ENCODE measurements at regions not wholly inside any gene's neighbourhood (a gene's known extent, or its start where the extent isn't known, plus 50 kb on each side); places are given as distances from the start of the nearest gene placed in this dataset.

- DNase-seq (ENCODE audit: low read depth): no peak
Observed at GRCh38 chr13:33945477-33945876, 127.5 kb downstream of the RFC3 start.

GRCh38 chr13:33953203-33953602 is 135.3 kb downstream of the RFC3 start:
- DNase-seq (ENCODE audit: low read depth): peak; percentile 16

- DNase-seq (ENCODE audit: low read depth): no peak
Observed at GRCh38 chr13:33953781-33954180, 135.8 kb downstream of the RFC3 start.

- no peak for DNase-seq (ENCODE audit: low read depth)
Observed at GRCh38 chr13:33956346-33956745, 138.4 kb downstream of the RFC3 start.

- DNase-seq (ENCODE audit: low read depth): no peak
Observed at GRCh38 chr13:33957497-33957905, 139.6 kb downstream of the RFC3 start.

- DNase-seq (ENCODE audit: low read depth): no peak
Observed at GRCh38 chr13:33958964-33959363, 141.0 kb downstream of the RFC3 start.

- no peak for DNase-seq (ENCODE audit: low read depth)
Observed at GRCh38 chr13:33963134-33963533, 145.2 kb downstream of the RFC3 start.

- DNase-seq (ENCODE audit: low read depth): no peak
Observed at GRCh38 chr13:33963895-33964294, 145.9 kb downstream of the RFC3 start.

- DNase-seq (ENCODE audit: low read depth): no peak
Observed at GRCh38 chr13:33968520-33969507, 150.9 kb downstream of the RFC3 start.

- no peak for DNase-seq (ENCODE audit: low read depth)
Observed at GRCh38 chr13:33970746-33971561, 153.0 kb downstream of the RFC3 start.

- DNase-seq (ENCODE audit: low read depth): no peak
Observed at GRCh38 chr13:33971562-33971819, 153.5 kb downstream of the RFC3 start.

GRCh38 chr13:33973194-33973593 is 155.2 kb downstream of the RFC3 start:
- no peak for DNase-seq (ENCODE audit: low read depth)

GRCh38 chr13:33976965-33977364 is 159.0 kb downstream of the RFC3 start:
- DNase-seq (ENCODE audit: low read depth): no peak

GRCh38 chr13:33978653-33979052 is 160.7 kb downstream of the RFC3 start:
- DNase-seq (ENCODE audit: low read depth): no peak

GRCh38 chr13:33992881-33993336 is 175.0 kb downstream of the RFC3 start:
- DNase-seq (ENCODE audit: low read depth): no peak

GRCh38 chr13:33994198-33994597 is 176.2 kb downstream of the RFC3 start:
- DNase-seq (ENCODE audit: low read depth): no peak

GRCh38 chr13:33994826-33995502 is 177.0 kb downstream of the RFC3 start:
- DNase-seq (ENCODE audit: low read depth): no peak

- DNase-seq (ENCODE audit: low read depth): no peak
Observed at GRCh38 chr13:33996636-33997035, 178.7 kb downstream of the RFC3 start.

- no peak for DNase-seq (ENCODE audit: low read depth)
Observed at GRCh38 chr13:33997574-33997973, 179.6 kb downstream of the RFC3 start.

GRCh38 chr13:33999811-34000605 is 182.1 kb downstream of the RFC3 start:
- no peak for DNase-seq (ENCODE audit: low read depth)

GRCh38 chr13:34000955-34001354 is 183.0 kb downstream of the RFC3 start:
- no peak for DNase-seq (ENCODE audit: low read depth)

Data from Daoy (cell line).